Upper lobe of left lung (tissue), 6 donors: ENCODE measurements at regions not wholly inside any gene's neighbourhood (a gene's known extent, or its start where the extent isn't known, plus 50 kb on each side); places are given as distances from the start of the nearest gene placed in this dataset.

Experiments
- ATAC-seq, 2 donors: fragments of 200-7000 bp; cut with Tn5 transposase; one replicate each; pipeline ENCODE4 v1.9.1; 2022; ENCODE audit warnings: mild to moderate bottlenecking in 2 of 2, moderate library complexity in 2 of 2; ENCODE audit not compliant: low FRiP score in 2 of 2
- DNase-seq, 2 donors: peaks; one replicate each; pipeline ENCODE4 v3.0.0-alpha.2; 2019 to 2020
- H3K27ac ChIP-seq, 4 donors: fragments of 200-600 bp; sonication (generic); one replicate each; pipeline ENCODE4 v1.5.1; 2016 to 2019
- H3K27me3 ChIP-seq, 4 donors: fragments of 200-600 bp; sonication (generic); one replicate each; pipeline ENCODE4 v1.5.1; 2017 to 2019
- H3K36me3 ChIP-seq, 4 donors: fragments of 200-600 bp; sonication (generic); one replicate each; pipeline ENCODE4 v1.5.1; 2016 to 2019
- H3K4me1 ChIP-seq, 4 donors: fragments of 200-600 bp; sonication (generic); one replicate each; pipeline ENCODE4 v1.5.1; 2018 to 2019
- H3K4me3 ChIP-seq, 4 donors: fragments of 200-600 bp; sonication (generic); one replicate each; pipeline ENCODE4 v1.5.1; 2017 to 2019; ENCODE audit warnings: mild to moderate bottlenecking in 2 of 4, moderate library complexity in 1 of 4
- H3K9me3 ChIP-seq, 4 donors: fragments of 200-600 bp; sonication (generic); one replicate each; pipeline ENCODE4 v1.5.1; 2018 to 2019
- CTCF ChIP-seq, 6 experiments: fragments of 450-650 bp in 4 of 6; fragments of 200-600 bp in 2 of 6; sonication (generic) in 2 of 6; IDR thresholded peaks; one replicate each; pipeline ENCODE4 v1.5.1; 2016 to 2019; ENCODE audit warnings: antibody characterized with exemption in 6 of 6
- EP300 ChIP-seq, 4 donors: sonication (generic); formaldehyde crosslinking; IDR thresholded peaks; one replicate each; pipeline ENCODE4 v1.5.1; 2017; ENCODE audit warnings: antibody characterized with exemption in 4 of 4, control low read depth in 2 of 4
- POLR2A ChIP-seq, 4 donors: fragments of 450-650 bp; IDR thresholded peaks; one replicate each; pipeline ENCODE4 v1.5.1; 2016 to 2017; ENCODE audit warnings: antibody characterized with exemption in 4 of 4, mild to moderate bottlenecking in 2 of 4
- POLR2AphosphoS5 ChIP-seq, 2 donors: sonication (generic); formaldehyde crosslinking; IDR thresholded peaks; one replicate each; pipeline ENCODE4 v1.5.1; 2017; ENCODE audit warnings: antibody characterized with exemption in 2 of 2
- WGBS, 2 donors: methylation state at CpG; one replicate each; pipeline ENCODE4 v1.1.5; 2017 to 2018; 5-methylcytosine and 5-hydroxymethylcytosine counted together
- donor health status: DM: no; HTN: no; CAD: no; lungs with moderate emphysema.
- donor health status: DM: no; HTN: yes; CAD: no; lungs with severe emphysema.

GRCh38 chr14:31945074-31945613 lies 132.0 kb upstream of the ARHGAP5 start:
- no peak for ATAC-seq

GRCh38 chr14:31945701-31946100 lies 131.4 kb upstream of the ARHGAP5 start:
- ATAC-seq (no peak), DNase-seq (no peak)
- Histone ChIP-seq H3K27ac (no peak overlapping the region), H3K27me3 (no peaks in the 10 kb centered on the region), H3K36me3 (no peaks in the 10 kb centered on the region), H3K4me3 (no peak overlapping the region), H3K9me3 (no peaks in the 10 kb centered on the region), H3K4me1 (peaks cover 5 to 19% (median 7%) of the 10 kb centered on the region in 4 donors)
- TF ChIP-seq POLR2AphosphoS5 (IDR thresholded peaks at IDR 0.05), result no peak
- no peak for TF ChIP-seq POLR2A (IDR thresholded peaks at IDR 0.05)
- no peak for TF ChIP-seq CTCF (IDR thresholded peaks at IDR 0.05)
- TF ChIP-seq EP300 (IDR thresholded peaks at IDR 0.05), result no peak
- 81 to 85% methylated on average over 6 of the region's 6 CpGs for WGBS, 2 donors

More at GRCh38 chr14:31945074-31945613, 132.0 kb upstream of the ARHGAP5 start:
- DNase-seq, result no peak
- Histone ChIP-seq H3K27ac (no peak overlapping the region), H3K4me1 (peaks cover 0 to 13% (median 2%) of the 10 kb centered on the region in 4 donors), H3K9me3 (no peaks in the 10 kb centered on the region), H3K27me3 (no peaks in the 10 kb centered on the region), H3K4me3 (no peak overlapping the region), H3K36me3 (no peaks in the 10 kb centered on the region)
- 65 to 75% methylated on average over 3 of the region's 3 CpGs for WGBS, 2 donors
- no peak for TF ChIP-seq POLR2A (IDR thresholded peaks at IDR 0.05)
- TF ChIP-seq POLR2AphosphoS5 (IDR thresholded peaks at IDR 0.05), result no peak
- TF ChIP-seq CTCF (IDR thresholded peaks at IDR 0.05), result no peak
- TF ChIP-seq EP300 (IDR thresholded peaks at IDR 0.05), result no peak

DNA sequence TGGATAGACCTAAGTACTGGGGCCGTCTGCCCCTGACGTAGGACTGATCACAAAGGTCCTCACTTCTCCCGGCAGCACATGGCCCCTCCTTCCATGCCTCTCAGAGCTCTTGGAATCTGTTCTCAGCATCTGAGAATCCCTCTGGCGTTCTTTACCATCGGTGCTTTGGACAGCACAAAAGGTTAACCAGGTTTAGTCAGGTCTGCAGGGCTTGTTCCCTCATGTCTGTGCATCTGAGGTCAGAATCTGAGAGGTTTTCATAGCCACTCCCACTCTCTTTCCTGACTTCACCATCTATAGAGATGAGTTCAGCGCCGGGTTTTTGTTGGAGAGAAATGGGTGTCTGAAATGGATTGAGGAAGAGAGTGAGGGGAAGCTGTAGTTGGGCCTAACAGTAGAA lies 130.0 kb upstream of the ARHGAP5 start:
- WGBS, 2 donors, result 84 to 88% methylated on average over 7 of the region's 7 CpGs
- Histone ChIP-seq H3K36me3 (no peaks in the 10 kb centered on the region), H3K4me1 (peaks cover 11 to 23% (median 17%) of the 10 kb centered on the region in 4 donors), H3K4me3 (no peak overlapping the region), H3K9me3 (no peaks in the 10 kb centered on the region), H3K27ac (no peak overlapping the region), H3K27me3 (no peaks in the 10 kb centered on the region)
- DNase-seq, result no peak
- no peak for TF ChIP-seq CTCF (IDR thresholded peaks at IDR 0.05)
- TF ChIP-seq POLR2A (IDR thresholded peaks at IDR 0.05), result no peak
- TF ChIP-seq POLR2AphosphoS5 (IDR thresholded peaks at IDR 0.05), result no peak
- TF ChIP-seq EP300 (IDR thresholded peaks at IDR 0.05), result no peak
- ATAC-seq, result no peak

DNA sequence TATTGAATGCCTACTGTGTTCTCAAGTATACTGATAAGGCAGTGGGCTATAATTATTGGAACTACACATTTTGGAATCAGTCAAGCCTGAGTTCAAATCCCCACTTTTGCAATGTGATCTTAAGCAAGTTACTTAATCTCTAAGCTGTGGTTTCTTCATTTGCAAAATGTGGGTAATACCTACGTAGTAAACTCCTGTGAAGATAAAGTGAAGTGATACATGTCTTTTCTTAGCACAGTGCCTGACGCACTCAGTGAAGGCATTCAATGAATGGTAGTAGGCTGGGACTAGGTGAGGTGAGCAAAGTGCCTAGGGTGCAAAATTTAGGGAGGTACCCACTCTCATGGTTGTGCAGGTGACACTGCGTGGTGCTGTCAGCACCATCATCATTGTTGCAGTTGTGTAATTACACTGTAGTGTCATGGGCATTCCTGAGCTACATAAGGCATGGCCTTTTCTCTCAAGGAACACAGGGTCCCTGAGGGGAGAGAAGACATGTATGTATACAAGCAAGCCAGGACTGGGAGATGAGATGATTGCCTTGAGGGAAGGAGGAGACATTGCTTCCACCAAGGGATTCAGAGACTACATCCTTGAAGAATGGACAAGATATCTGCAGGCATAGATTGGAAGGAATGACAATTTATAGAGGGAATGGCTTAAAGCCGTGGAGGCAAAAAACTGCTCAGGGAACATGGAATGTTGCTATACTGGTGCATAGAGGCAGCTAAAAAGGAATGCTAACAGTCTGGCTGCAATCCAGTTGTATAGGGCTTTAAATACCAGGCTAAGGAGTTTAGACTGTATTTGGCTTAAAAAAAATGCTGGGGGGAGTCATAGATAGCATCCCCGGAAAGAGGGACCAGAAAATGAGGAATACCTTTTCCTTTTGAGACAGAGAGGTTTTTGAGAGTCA lies 129.2 kb upstream of the ARHGAP5 start:
- DNase-seq, result no peak
- 68 to 78% methylated on average over 5 of the region's 5 CpGs for WGBS, 2 donors
- Histone ChIP-seq H3K9me3 (no peaks in the 10 kb centered on the region), H3K27ac (no peak overlapping the region), H3K27me3 (no peaks in the 10 kb centered on the region), H3K4me3 (no peak overlapping the region), H3K36me3 (no peaks in the 10 kb centered on the region), H3K4me1 (peaks cover 11 to 23% (median 20%) of the 10 kb centered on the region in 4 donors)
- no peak for ATAC-seq
- no peak for TF ChIP-seq POLR2AphosphoS5 (IDR thresholded peaks at IDR 0.05)
- no peak for TF ChIP-seq POLR2A (IDR thresholded peaks at IDR 0.05)
- no peak for TF ChIP-seq CTCF (IDR thresholded peaks at IDR 0.05)
- no peak for TF ChIP-seq EP300 (IDR thresholded peaks at IDR 0.05)
